ENCODE measurements at regions not wholly inside any gene's neighbourhood (a gene's known extent, or its start where the extent isn't known, plus 50 kb on each side); places are given as distances from the start of the nearest gene placed in this dataset.
"Not testable (repeated sequence)": the region's sequence is repeated elsewhere in the genome, so short reads cannot be mapped to it uniquely, and the experiment has no call there.

- DNase-seq (ENCODE audit: low spot score) = no peak
Measured at GRCh38 chr9:90162326-90162725, 480.3 kb downstream of the DIRAS2 start.

GRCh38 chr9:90162819-90163218 is 479.8 kb downstream of the DIRAS2 start:
- DNase-seq (ENCODE audit: low spot score) = no peak

GRCh38 chr9:90165281-90165680 is 477.3 kb downstream of the DIRAS2 start:
- peak; percentile 31 for DNase-seq (ENCODE audit: low spot score)

GRCh38 chr9:90166374-90166773 is 476.2 kb downstream of the DIRAS2 start:
- DNase-seq (ENCODE audit: low spot score) = not testable (repeated sequence)

- DNase-seq (ENCODE audit: low spot score) = no peak
Measured at GRCh38 chr9:90167914-90168313, 474.7 kb downstream of the DIRAS2 start.

GRCh38 chr9:90169490-90169889 is 473.1 kb downstream of the DIRAS2 start:
- DNase-seq (ENCODE audit: low spot score) = peak; percentile 2

GRCh38 chr9:90173935-90174334 is 468.7 kb downstream of the DIRAS2 start:
- DNase-seq (ENCODE audit: low spot score) = not testable (repeated sequence)

- DNase-seq (ENCODE audit: low spot score) = not testable (repeated sequence)
Measured at GRCh38 chr9:90174346-90174745, 468.3 kb downstream of the DIRAS2 start.

- DNase-seq (ENCODE audit: low spot score) = no peak
Measured at GRCh38 chr9:90175257-90175656, 467.4 kb downstream of the DIRAS2 start.

GRCh38 chr9:90175865-90176264 is 466.8 kb downstream of the DIRAS2 start:
- DNase-seq (ENCODE audit: low spot score) = no peak

- no peak for DNase-seq (ENCODE audit: low spot score)
Measured at GRCh38 chr9:90176901-90177300, 465.7 kb downstream of the DIRAS2 start.

GRCh38 chr9:90180381-90180780 is 462.2 kb downstream of the DIRAS2 start:
- no peak for DNase-seq (ENCODE audit: low spot score)

- no peak for DNase-seq (ENCODE audit: low spot score)
Measured at GRCh38 chr9:90188656-90189055, 454.0 kb downstream of the DIRAS2 start.

GRCh38 chr9:90189306-90189705 is 453.3 kb downstream of the DIRAS2 start:
- no peak for DNase-seq (ENCODE audit: low spot score)

GRCh38 chr9:90192465-90192864 is 450.2 kb downstream of the DIRAS2 start:
- DNase-seq (ENCODE audit: low spot score) = not testable (repeated sequence)

- no peak for DNase-seq (ENCODE audit: low spot score)
Measured at GRCh38 chr9:90198956-90199355, 443.7 kb downstream of the DIRAS2 start.

- no peak for DNase-seq (ENCODE audit: low spot score)
Measured at GRCh38 chr9:90201766-90202165, 440.9 kb downstream of the DIRAS2 start.

GRCh38 chr9:90204128-90204831 is 438.3 kb downstream of the DIRAS2 start:
- DNase-seq (ENCODE audit: low spot score) = no peak

GRCh38 chr9:90213045-90213444 is 429.6 kb downstream of the DIRAS2 start:
- not testable (repeated sequence) for DNase-seq (ENCODE audit: low spot score)

GRCh38 chr9:90219548-90220118 is 423.0 kb downstream of the DIRAS2 start:
- peak; percentile 9 for DNase-seq (ENCODE audit: low spot score)

- not testable (repeated sequence) for DNase-seq (ENCODE audit: low spot score)
Measured at GRCh38 chr9:90221899-90222298, 420.7 kb downstream of the DIRAS2 start.

- DNase-seq (ENCODE audit: low spot score) = peak; percentile 44
Measured at GRCh38 chr9:90226839-90227338, 415.7 kb downstream of the DIRAS2 start.

GRCh38 chr9:90233081-90233480 is 409.5 kb downstream of the DIRAS2 start:
- DNase-seq (ENCODE audit: low spot score) = not testable (repeated sequence)

GRCh38 chr9:90240541-90240940 is 402.1 kb downstream of the DIRAS2 start:
- DNase-seq (ENCODE audit: low spot score) = no peak
